ENCODE measurements at regions not wholly inside any gene's neighbourhood (a gene's known extent, or its start where the extent isn't known, plus 50 kb on each side); places are given as distances from the start of the nearest gene placed in this dataset.

- no peak for TF ChIP-seq POLR2A (IDR thresholded peaks at IDR 0.05; ENCODE audit: low read depth, low read length)
- no peak for TF ChIP-seq SMC3 (IDR thresholded peaks at IDR 0.05; ENCODE audit: borderline replicate concordance, low read length)
- no peak for TF ChIP-seq PML (IDR thresholded peaks at IDR 0.05; ENCODE audit: low read length)
- no peak for TF ChIP-seq PKNOX1 (IDR thresholded peaks at IDR 0.05)
- no peak for TF ChIP-seq NFYB (IDR thresholded peaks at IDR 0.05; ENCODE audit: insufficient read depth, low read depth, low read length)
- TF ChIP-seq, protein P1, sequence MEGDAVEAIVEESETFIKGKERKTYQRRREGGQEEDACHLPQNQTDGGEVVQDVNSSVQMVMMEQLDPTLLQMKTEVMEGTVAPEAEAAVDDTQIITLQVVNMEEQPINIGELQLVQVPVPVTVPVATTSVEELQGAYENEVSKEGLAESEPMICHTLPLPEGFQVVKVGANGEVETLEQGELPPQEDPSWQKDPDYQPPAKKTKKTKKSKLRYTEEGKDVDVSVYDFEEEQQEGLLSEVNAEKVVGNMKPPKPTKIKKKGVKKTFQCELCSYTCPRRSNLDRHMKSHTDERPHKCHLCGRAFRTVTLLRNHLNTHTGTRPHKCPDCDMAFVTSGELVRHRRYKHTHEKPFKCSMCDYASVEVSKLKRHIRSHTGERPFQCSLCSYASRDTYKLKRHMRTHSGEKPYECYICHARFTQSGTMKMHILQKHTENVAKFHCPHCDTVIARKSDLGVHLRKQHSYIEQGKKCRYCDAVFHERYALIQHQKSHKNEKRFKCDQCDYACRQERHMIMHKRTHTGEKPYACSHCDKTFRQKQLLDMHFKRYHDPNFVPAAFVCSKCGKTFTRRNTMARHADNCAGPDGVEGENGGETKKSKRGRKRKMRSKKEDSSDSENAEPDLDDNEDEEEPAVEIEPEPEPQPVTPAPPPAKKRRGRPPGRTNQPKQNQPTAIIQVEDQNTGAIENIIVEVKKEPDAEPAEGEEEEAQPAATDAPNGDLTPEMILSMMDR (IDR thresholded peaks at IDR 0.05 in 2 of 3, conservative IDR thresholded peaks at IDR 0.05 in 1 of 3; ENCODE audit: control insufficient read depth in 2 of 3, extremely low read depth in 1 of 3, insufficient read depth in 1 of 3, low read depth in 3 of 3, low read length in 3 of 3) = no peak
Measured at GRCh38 chr7:13581097-13581496, 408.4 kb downstream of the ETV1 start.

Measured in GM12878 (cell line).